Colonic mucosa (tissue), 4 donors: ENCODE measurements at regions not wholly inside any gene's neighbourhood (a gene's known extent, or its start where the extent isn't known, plus 50 kb on each side); places are given as distances from the start of the nearest gene placed in this dataset.

Experiments
- DNase-seq: peaks from one replicate; pipeline ENCODE4 v3.0.0-alpha.2; 2020
- H3K27ac ChIP-seq: fragments of 200-600 bp; one replicate; pipeline ENCODE4 v1.8.0; 2021
- H3K27me3 ChIP-seq: fragments of 200-600 bp; one replicate; pipeline ENCODE4 v1.8.0; 2021
- H3K36me3 ChIP-seq: fragments of 200-600 bp; one replicate; pipeline ENCODE4 v1.8.0; 2021
- H3K4me1 ChIP-seq: fragments of 200-600 bp; one replicate; pipeline ENCODE4 v1.8.0; 2021; ENCODE audit warnings: mild to moderate bottlenecking
- H3K4me3 ChIP-seq: fragments of 200-600 bp; one replicate; pipeline ENCODE4 v1.8.0; 2021
- H3K9ac ChIP-seq, 2 donors: one replicate each; pipeline ENCODE4 v1.7.0; 2013; ENCODE audit warnings: control low read depth in 2 of 2, low read depth in 2 of 2, low read length in 2 of 2
- H3K9me3 ChIP-seq: fragments of 200-600 bp; one replicate; pipeline ENCODE4 v1.8.0; 2021
- intact Hi-C: fragments of 100-400 bp; cut with DNase I; formaldehyde crosslinking; loops from one replicate; pipeline ENCODE4 v1.14.1; 2022
- TF ChIP-seq, protein P1 (sequence below): fragments of 200-600 bp; IDR thresholded peaks from one replicate; pipeline ENCODE4 v1.8.0; 2022; ENCODE audit warnings: antibody characterized with exemption, mild to moderate bottlenecking
- donor health status: healthy.
- donor health status: DM: no; HTN: no; CAD: no.
- donor health status: DM: no; HTN: no; CAD: no.

DNA sequence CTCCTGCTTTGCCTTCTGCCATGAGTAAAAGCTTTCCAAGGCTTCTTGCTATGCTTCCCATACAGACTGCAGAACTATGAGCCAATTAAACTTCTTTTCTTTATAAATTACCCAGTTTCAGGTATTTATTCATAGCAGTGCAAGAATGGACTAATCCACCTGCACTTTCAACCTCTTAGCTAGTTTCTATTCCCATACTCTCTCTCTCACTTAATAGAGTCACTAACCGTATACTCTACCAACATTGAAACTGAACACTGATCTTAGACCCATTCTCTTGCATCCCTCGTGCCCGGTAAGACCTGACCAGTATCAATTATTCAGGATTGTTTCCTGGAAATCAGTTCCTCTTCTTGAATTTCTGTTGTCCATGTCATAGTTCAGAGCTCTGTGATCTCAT, 92.7 kb upstream of the TMC3 start:
- Histone ChIP-seq H3K27ac (no peak overlapping the region), H3K27me3 (no peaks in the 10 kb centered on the region), H3K36me3 (no peaks in the 10 kb centered on the region), H3K9ac (no peak overlapping the region), H3K4me1 (no peaks in the 10 kb centered on the region), H3K9me3 (no peaks in the 10 kb centered on the region), H3K4me3 (no peak overlapping the region)
- TF ChIP-seq, protein P1, sequence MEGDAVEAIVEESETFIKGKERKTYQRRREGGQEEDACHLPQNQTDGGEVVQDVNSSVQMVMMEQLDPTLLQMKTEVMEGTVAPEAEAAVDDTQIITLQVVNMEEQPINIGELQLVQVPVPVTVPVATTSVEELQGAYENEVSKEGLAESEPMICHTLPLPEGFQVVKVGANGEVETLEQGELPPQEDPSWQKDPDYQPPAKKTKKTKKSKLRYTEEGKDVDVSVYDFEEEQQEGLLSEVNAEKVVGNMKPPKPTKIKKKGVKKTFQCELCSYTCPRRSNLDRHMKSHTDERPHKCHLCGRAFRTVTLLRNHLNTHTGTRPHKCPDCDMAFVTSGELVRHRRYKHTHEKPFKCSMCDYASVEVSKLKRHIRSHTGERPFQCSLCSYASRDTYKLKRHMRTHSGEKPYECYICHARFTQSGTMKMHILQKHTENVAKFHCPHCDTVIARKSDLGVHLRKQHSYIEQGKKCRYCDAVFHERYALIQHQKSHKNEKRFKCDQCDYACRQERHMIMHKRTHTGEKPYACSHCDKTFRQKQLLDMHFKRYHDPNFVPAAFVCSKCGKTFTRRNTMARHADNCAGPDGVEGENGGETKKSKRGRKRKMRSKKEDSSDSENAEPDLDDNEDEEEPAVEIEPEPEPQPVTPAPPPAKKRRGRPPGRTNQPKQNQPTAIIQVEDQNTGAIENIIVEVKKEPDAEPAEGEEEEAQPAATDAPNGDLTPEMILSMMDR, result no peak
- intact Hi-C loops, result no loop called here
- DNase-seq, result no peak

DNA sequence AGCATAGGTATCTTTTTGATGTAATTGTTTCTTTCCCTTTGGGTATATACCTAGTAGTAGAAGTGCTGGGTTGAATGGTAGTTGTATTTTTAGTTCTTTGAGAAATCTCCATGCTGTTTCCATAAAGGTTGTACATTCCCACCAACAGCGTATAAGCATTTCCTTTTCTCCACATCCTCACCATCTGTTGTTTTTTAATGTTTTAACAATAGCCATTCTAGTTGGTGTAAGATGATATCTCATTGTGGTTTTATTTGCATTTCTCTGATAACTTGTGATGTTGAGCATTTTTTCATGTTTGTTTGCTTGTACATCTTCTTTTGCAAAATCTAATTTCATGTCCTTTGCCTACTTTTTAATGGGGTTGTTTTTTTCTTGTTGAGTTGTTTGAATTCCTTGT, 80.0 kb upstream of the TMC3 start:
- intact Hi-C loops, result no loop called here
- Histone ChIP-seq H3K4me3 (no peak overlapping the region), H3K27me3 (no peaks in the 10 kb centered on the region), H3K9me3 (no peaks in the 10 kb centered on the region), H3K4me1 (no peaks in the 10 kb centered on the region), H3K27ac (no peak overlapping the region), H3K9ac (no peak overlapping the region), H3K36me3 (no peaks in the 10 kb centered on the region)
- no peak for DNase-seq
- TF ChIP-seq, protein P1, result no peak

DNA sequence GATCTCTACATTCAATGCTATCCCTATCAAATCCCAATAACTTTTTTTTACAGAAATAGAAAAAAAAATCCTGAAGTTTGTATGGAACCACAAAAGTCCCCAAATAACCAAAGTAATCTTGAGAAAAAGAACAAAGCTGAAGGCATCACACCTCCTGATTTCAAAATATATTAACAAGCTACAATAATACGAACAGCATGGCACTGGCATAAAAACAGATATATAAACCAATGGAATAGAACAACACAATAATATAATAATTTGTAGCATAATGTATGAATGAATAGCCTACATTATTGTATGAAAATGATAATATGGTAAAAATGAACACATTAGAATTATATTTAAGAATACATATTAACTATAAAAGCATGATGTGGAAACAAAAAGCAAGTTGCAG, 76.7 kb upstream of the TMC3 start:
- Histone ChIP-seq H3K36me3 (no peaks in the 10 kb centered on the region), H3K27ac (no peak overlapping the region), H3K4me1 (no peaks in the 10 kb centered on the region), H3K27me3 (no peaks in the 10 kb centered on the region), H3K9ac (no peak overlapping the region), H3K4me3 (no peak overlapping the region), H3K9me3 (no peaks in the 10 kb centered on the region)
- intact Hi-C loops, result no loop called here
- TF ChIP-seq, protein P1, result no peak
- DNase-seq, result no peak

DNA sequence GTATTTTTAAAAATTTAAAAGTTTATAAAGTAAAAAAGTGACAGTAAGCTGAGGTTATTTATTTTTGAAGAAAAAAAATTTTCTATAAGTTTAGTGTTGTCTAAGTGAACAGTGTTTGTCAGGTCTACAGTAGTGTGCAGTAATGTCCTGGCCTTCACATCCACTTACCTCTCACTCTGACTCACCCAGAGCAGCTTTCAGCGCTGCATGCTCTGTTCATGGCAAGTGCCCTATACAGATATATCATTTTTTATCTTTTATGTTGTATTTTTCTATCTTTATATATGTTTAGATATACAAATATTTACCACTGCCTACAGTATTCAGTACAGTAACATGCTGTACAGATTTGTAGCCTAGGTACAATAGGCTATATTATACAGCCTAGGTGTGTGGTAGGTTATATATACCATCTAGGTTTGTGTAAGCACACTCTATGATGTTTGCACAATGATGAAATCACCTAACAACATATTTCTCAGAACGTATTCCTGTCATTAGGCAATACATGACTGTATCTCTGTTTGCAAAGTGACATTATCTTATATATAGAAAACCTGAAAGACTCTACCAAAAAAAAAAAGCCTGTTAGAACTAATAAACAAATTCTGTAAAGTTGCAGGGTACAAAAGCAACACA, 75.9 kb upstream of the TMC3 start:
- DNase-seq, result no peak
- H3K27me3 ChIP-seq, result no peaks in the 10 kb centered on the region
- H3K9ac ChIP-seq, result no peak overlapping the region
- H3K4me3 ChIP-seq, result no peak overlapping the region
- intact Hi-C loops, result no loop called here
- no peaks in the 10 kb centered on the region for H3K4me1 ChIP-seq
- H3K36me3 ChIP-seq, result no peaks in the 10 kb centered on the region
- no peak overlapping the region for H3K27ac ChIP-seq
- TF ChIP-seq, protein P1, result no peak
- no peaks in the 10 kb centered on the region for H3K9me3 ChIP-seq

DNA sequence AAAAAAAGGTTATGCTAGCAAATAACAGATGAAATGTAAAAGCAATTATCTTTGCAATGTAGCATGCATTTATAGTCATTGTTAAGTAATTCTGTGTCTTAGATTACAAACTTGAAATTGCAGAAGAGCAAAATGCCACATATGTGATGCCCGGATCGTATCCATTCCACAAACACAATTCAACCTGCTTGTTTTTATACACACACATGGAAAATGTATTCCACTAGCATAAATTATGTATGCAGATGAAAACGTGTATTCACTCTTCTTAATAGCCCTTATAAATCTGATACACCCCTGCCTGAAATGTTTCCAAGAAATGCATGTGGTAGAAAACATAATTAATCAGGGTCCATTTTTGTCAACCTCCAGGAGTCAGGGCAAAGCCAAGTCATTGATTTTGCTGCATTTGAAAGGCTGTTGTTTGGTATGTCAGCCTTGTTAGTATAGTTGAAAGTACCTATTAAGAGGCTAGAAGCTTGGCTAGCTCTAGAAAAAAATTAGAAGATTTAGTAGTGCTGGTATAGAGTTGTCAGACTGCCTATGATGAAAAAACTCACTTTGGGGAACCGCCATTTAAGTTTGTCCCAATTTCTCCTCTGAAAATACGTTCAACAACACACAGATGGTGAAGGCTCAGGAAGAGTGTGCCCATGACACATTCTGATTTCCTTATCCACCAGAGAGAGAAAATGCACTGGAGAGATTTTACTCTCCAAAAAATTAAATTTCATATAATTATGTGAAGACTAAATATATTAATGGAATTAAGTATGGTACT, 69.2 kb upstream of the TMC3 start:
- Histone ChIP-seq H3K4me1 (no peaks in the 10 kb centered on the region), H3K27ac (no peak overlapping the region), H3K36me3 (no peaks in the 10 kb centered on the region), H3K4me3 (no peak overlapping the region), H3K27me3 (no peaks in the 10 kb centered on the region), H3K9ac (no peak overlapping the region), H3K9me3 (no peaks in the 10 kb centered on the region)
- DNase-seq, result no peak
- TF ChIP-seq, protein P1, result no peak
- intact Hi-C loops, result no loop called here
